Uterus (tissue), 2 donors: ENCODE measurements at regions not wholly inside any gene's neighbourhood (a gene's known extent, or its start where the extent isn't known, plus 50 kb on each side); places are given as distances from the start of the nearest gene placed in this dataset.

Source experiments
- POLR2A ChIP-seq, 2 donors: fragments of 450-650 bp; IDR thresholded peaks; one replicate each; pipeline ENCODE4 v1.6.1; 2016; ENCODE audit warnings: antibody characterized with exemption in 2 of 2, mild to moderate bottlenecking in 1 of 2, moderate library complexity in 1 of 2
- TF ChIP-seq, protein P1 (sequence below), 4 experiments: fragments of 200-600 bp in 2 of 4; fragments of 450-650 bp in 2 of 4; sonication (generic) in 2 of 4; IDR thresholded peaks; one replicate each; pipeline ENCODE4 v1.5.1; 2016 to 2019; ENCODE audit warnings: antibody characterized with exemption in 4 of 4, mild to moderate bottlenecking in 2 of 4, moderate library complexity in 1 of 4

GRCh38 chr22:47285981-47286380 is 523.5 kb downstream of the TBC1D22A start:
- TF ChIP-seq POLR2A (IDR thresholded peaks at IDR 0.05), result no peak
- TF ChIP-seq, protein P1, sequence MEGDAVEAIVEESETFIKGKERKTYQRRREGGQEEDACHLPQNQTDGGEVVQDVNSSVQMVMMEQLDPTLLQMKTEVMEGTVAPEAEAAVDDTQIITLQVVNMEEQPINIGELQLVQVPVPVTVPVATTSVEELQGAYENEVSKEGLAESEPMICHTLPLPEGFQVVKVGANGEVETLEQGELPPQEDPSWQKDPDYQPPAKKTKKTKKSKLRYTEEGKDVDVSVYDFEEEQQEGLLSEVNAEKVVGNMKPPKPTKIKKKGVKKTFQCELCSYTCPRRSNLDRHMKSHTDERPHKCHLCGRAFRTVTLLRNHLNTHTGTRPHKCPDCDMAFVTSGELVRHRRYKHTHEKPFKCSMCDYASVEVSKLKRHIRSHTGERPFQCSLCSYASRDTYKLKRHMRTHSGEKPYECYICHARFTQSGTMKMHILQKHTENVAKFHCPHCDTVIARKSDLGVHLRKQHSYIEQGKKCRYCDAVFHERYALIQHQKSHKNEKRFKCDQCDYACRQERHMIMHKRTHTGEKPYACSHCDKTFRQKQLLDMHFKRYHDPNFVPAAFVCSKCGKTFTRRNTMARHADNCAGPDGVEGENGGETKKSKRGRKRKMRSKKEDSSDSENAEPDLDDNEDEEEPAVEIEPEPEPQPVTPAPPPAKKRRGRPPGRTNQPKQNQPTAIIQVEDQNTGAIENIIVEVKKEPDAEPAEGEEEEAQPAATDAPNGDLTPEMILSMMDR (IDR thresholded peaks at IDR 0.05), result no peak
